SK-N-SH (cell line): ENCODE measurements at regions not wholly inside any gene's neighbourhood (a gene's known extent, or its start where the extent isn't known, plus 50 kb on each side); places are given as distances from the start of the nearest gene placed in this dataset.

ENCODE experiments used
- CTCF ChIA-PET: fragments of 300-600, 350-600 bp; formaldehyde crosslinking; extraction: SDS; loops from one replicate; lab custom pipeline; 2021; lab: Yijun Ruan, JAX
- POLR2A ChIA-PET: fragments of 350-600 bp; sonication (Branson Sonifier 250); formaldehyde crosslinking; extraction: SDS; loops from one replicate; lab custom pipeline; 2020; ENCODE audit warnings: antibody characterized with exemption, inconsistent platforms; lab: Yijun Ruan, JAX
- DNase-seq: peaks from one replicate; pipeline ENCODE4 v3.0.0; 2012
- H2AFZ ChIP-seq: fragments of 200-600 bp; sonication (generic); 2 replicates; pipeline ENCODE4 v1.8.1; 2016; ENCODE audit warnings: antibody characterized with exemption, mild to moderate bottlenecking, low read depth
- H3F3A ChIP-seq: fragments of 200-600 bp; sonication (generic); replicated peaks from 2 replicates; pipeline ENCODE3; 2016; ENCODE audit warnings: antibody characterized with exemption, mild to moderate bottlenecking; ENCODE audit not compliant: insufficient read depth
- H3K27ac ChIP-seq, 2 experiments: fragments of 200-500 bp in 1 of 2; fragments of 200-600 bp in 1 of 2; sonication (Bioruptor generic) in 1 of 2; sonication (generic), shearing (Covaris generic) in 1 of 2; 2 replicates each; pipeline versions ENCODE4 v1.5.1 to v1.6.1; 2014 to 2016; ENCODE audit warnings: low read depth in 2 of 2, inconsistent platforms in 1 of 2, low read length in 1 of 2, mild to moderate bottlenecking in 1 of 2, mixed read lengths in 1 of 2
- H3K27me3 ChIP-seq: fragments of 200-600 bp; sonication (generic), shearing (Covaris generic); 2 replicates; pipeline ENCODE4 v1.6.1; 2016; ENCODE audit warnings: mixed run types; ENCODE audit not compliant: insufficient read depth
- H3K36me3 ChIP-seq, 2 experiments: fragments of 200-500 bp in 1 of 2; fragments of 200-600 bp in 1 of 2; sonication (Bioruptor generic) in 1 of 2; sonication (generic) in 1 of 2; replicated peaks in 1 of 2; 2 replicates each; pipeline versions ENCODE3 to v1.5.1; 2014 to 2016; ENCODE audit warnings: low read length in 1 of 2, mild to moderate bottlenecking in 1 of 2; ENCODE audit not compliant: insufficient read depth in 2 of 2, control insufficient read depth in 1 of 2
- H3K4me1 ChIP-seq, 2 experiments: fragments of 200-500 bp in 1 of 2; fragments of 200-600 bp in 1 of 2; sonication (Bioruptor generic) in 1 of 2; sonication (generic), shearing (Covaris generic) in 1 of 2; 2 replicates each; pipeline versions ENCODE4 v1.5.1 to v1.6.1; 2014 to 2016; ENCODE audit warnings: low read depth in 1 of 2, low read length in 1 of 2, mixed run types in 1 of 2; ENCODE audit not compliant: insufficient read depth in 2 of 2, control insufficient read depth in 1 of 2
- H3K4me2 ChIP-seq: fragments of 200-600 bp; sonication (generic), shearing (Covaris generic); 2 replicates; pipeline ENCODE4 v1.6.1; 2017; ENCODE audit warnings: mixed run types
- H3K4me3 ChIP-seq, 2 experiments: fragments of 200-500 bp in 1 of 2; fragments of 200-600 bp in 1 of 2; sonication (Bioruptor generic) in 1 of 2; sonication (generic), shearing (Covaris generic) in 1 of 2; 2 replicates each; pipeline versions ENCODE4 v1.5.1 to v1.8.1; 2014 to 2016; ENCODE audit warnings: low read depth in 2 of 2, inconsistent platforms in 1 of 2, low read length in 1 of 2, mild to moderate bottlenecking in 1 of 2, mixed read lengths in 1 of 2, moderate library complexity in 1 of 2
- H3K79me2 ChIP-seq: fragments of 200-600 bp; sonication (generic); 2 replicates; pipeline ENCODE4 v1.8.1; 2017; ENCODE audit warnings: mild to moderate bottlenecking; ENCODE audit not compliant: insufficient read depth
- H3K9ac ChIP-seq: fragments of 200-600 bp; sonication (generic); 2 replicates; pipeline ENCODE4 v1.6.1; 2017; ENCODE audit warnings: mixed run types
- H3K9me2 ChIP-seq: fragments of 200-600 bp; sonication (generic); 2 replicates; pipeline ENCODE4 v1.6.1; 2017; ENCODE audit warnings: mixed run types
- H3K9me3 ChIP-seq: fragments of 200-600 bp; sonication (generic); 2 replicates; pipeline ENCODE4 v1.6.1; 2017; ENCODE audit warnings: mixed run types, mild to moderate bottlenecking, moderate library complexity
- H4K20me1 ChIP-seq: fragments of 200-600 bp; sonication (generic); 2 replicates; pipeline ENCODE4 v1.6.1; 2017; ENCODE audit warnings: mild to moderate bottlenecking, mixed run types; ENCODE audit not compliant: insufficient read depth
- CTCF ChIP-seq: fragments of 200-600 bp; sonication (generic); IDR thresholded peaks from 2 replicates; pipeline ENCODE4 v1.6.1; 2017; ENCODE audit warnings: antibody characterized with exemption, mild to moderate bottlenecking, moderate library complexity
- FOXJ3 ChIP-seq: sonication (generic); formaldehyde crosslinking; IDR thresholded peaks from 2 replicates; pipeline ENCODE4 v1.5.1; 2020; ENCODE audit warnings: mild to moderate bottlenecking, missing genetic modification reagents
- JUND ChIP-seq: IDR thresholded peaks from 2 replicates; pipeline ENCODE4 v1.4.0; 2012
- MEF2A ChIP-seq: IDR thresholded peaks from 2 replicates; pipeline ENCODE4 v1.4.0; 2012; ENCODE audit warnings: low read depth, borderline replicate concordance
- NRF1 ChIP-seq: IDR thresholded peaks from 2 replicates; pipeline ENCODE4 v1.6.1; 2012; ENCODE audit warnings: low read depth, mild to moderate bottlenecking, low read length
- REST ChIP-seq: IDR thresholded peaks from 2 replicates; pipeline ENCODE4 v1.6.1; 2012; ENCODE audit warnings: mild to moderate bottlenecking, low read depth, low read length, moderate library complexity
- SIN3A ChIP-seq: IDR thresholded peaks from 2 replicates; pipeline ENCODE4 v1.6.1; 2012; ENCODE audit warnings: low read depth, mild to moderate bottlenecking, low read length, moderate library complexity, borderline replicate concordance
- TCF12 ChIP-seq: IDR thresholded peaks from 2 replicates; pipeline ENCODE4 v1.4.0; 2012
- YY1 ChIP-seq: IDR thresholded peaks from 2 replicates; pipeline ENCODE4 v1.4.0; 2012; ENCODE audit warnings: low read depth, mild to moderate bottlenecking
- ZBTB33 ChIP-seq: IDR thresholded peaks from 2 replicates; pipeline ENCODE4 v1.4.0; 2012; ENCODE audit warnings: low read depth, borderline replicate concordance
- WGBS: methylation state at CpG from one replicate; pipeline ENCODE4 v1.1.6; 2017; ENCODE audit warnings: low lambda C conversion rate; 5-methylcytosine and 5-hydroxymethylcytosine counted together

GRCh38 chr6:25022140-25022553, 86.4 kb upstream of the RIPOR2 start:
- 74% methylated on average over 3 of the region's 3 CpGs for WGBS

More at GRCh38 chr6:25022140-25022553, 86.4 kb upstream of the RIPOR2 start:
- TF ChIP-seq ZBTB33 (no peak), YY1 (no peak), TCF12 (no peak), FOXJ3 (CRISPR knock-in tag) (no peak), SIN3A (no peak), REST (no peak), CTCF (no peak), JUND (no peak), MEF2A (no peak), NRF1 (no peak)
- Histone ChIP-seq H3F3A (peaks cover 3% of the 10 kb centered on the region), H3K27ac (peak overlapping the region in 1 of 2 experiments; percentile 2; a peak in 1 of 4 replicates), H3K9ac (no peak overlapping the region), H3K79me2 (no peaks in the 10 kb centered on the region), H3K4me3 (no peak overlapping the region), H2AFZ (no peak overlapping the region), H3K27me3 (no peaks in the 10 kb centered on the region), H3K9me2 (no peaks in the 10 kb centered on the region), H3K4me1 (peaks cover 0 to 14% of the 10 kb centered on the region in 2 experiments; a peak in 1 of 4 replicates), H4K20me1 (no peaks in the 10 kb centered on the region), H3K9me3 (no peaks in the 10 kb centered on the region), H3K36me3 (no peaks in the 10 kb centered on the region), H3K4me2 (no peak overlapping the region)
- no peak for DNase-seq
- ChIA-PET CTCF (interaction anchor here (1.3 kb wide), 1 partner anchor 166 kb away, joined by 3 read pairs; no protein-coding TSS in a partner anchor), POLR2A (no interaction called here)
